ENCODE measurements at regions not wholly inside any gene's neighbourhood (a gene's known extent, or its start where the extent isn't known, plus 50 kb on each side); places are given as distances from the start of the nearest gene placed in this dataset.
"Not testable (repeated sequence)": the region's sequence is repeated elsewhere in the genome, so short reads cannot be mapped to it uniquely, and the experiment has no call there.

DNA sequence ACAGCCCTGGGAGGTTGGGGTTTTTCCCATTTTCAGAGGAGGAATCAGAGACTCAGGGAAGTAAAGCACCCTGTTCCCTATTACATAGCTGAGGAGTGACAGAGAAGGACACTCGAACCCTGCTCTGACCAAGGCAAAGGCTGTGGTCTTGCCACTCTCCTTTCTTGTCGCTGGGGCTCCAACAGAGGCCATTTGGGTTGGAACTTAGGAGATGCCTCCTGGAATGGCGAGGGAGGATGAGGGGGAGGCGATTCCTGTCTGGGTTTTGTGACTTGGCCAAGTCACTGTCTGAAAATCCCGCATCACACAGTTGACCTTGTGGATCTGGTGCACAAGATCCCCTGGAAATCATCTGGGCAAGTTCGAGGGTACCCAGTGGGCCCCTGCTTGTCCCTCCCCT, 64.0 kb upstream of the HAND1 start:
- DNase-seq (ENCODE audit: extremely low read depth, low read depth), result no peak
- TF ChIP-seq, protein P1, sequence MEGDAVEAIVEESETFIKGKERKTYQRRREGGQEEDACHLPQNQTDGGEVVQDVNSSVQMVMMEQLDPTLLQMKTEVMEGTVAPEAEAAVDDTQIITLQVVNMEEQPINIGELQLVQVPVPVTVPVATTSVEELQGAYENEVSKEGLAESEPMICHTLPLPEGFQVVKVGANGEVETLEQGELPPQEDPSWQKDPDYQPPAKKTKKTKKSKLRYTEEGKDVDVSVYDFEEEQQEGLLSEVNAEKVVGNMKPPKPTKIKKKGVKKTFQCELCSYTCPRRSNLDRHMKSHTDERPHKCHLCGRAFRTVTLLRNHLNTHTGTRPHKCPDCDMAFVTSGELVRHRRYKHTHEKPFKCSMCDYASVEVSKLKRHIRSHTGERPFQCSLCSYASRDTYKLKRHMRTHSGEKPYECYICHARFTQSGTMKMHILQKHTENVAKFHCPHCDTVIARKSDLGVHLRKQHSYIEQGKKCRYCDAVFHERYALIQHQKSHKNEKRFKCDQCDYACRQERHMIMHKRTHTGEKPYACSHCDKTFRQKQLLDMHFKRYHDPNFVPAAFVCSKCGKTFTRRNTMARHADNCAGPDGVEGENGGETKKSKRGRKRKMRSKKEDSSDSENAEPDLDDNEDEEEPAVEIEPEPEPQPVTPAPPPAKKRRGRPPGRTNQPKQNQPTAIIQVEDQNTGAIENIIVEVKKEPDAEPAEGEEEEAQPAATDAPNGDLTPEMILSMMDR (IDR thresholded peaks at IDR 0.05; ENCODE audit: low read depth, low read length), result no peak

DNA sequence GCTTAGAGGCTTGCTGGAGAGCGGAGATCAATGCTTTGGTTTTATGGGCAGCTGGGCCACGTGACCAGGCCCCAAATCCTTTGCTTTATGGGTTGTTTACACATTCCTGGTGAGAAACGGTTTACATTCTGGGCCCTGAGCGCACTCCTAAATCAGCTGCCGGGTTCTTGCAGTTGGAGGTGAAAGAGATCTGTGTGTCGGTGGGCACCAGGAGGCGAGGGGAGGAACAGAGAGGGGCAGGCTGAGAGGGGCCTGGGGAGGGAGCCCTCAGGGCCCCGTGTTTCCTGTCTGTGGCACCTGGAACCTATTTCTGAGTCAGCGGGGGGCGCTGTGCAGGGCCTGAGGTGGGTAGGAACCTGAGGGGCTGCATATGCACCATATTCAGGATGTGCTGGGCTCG, 63.5 kb upstream of the HAND1 start:
- TF ChIP-seq, protein P1 (IDR thresholded peaks at IDR 0.05; ENCODE audit: low read depth, low read length), result no peak
- no peak for DNase-seq (ENCODE audit: extremely low read depth, low read depth)

DNA sequence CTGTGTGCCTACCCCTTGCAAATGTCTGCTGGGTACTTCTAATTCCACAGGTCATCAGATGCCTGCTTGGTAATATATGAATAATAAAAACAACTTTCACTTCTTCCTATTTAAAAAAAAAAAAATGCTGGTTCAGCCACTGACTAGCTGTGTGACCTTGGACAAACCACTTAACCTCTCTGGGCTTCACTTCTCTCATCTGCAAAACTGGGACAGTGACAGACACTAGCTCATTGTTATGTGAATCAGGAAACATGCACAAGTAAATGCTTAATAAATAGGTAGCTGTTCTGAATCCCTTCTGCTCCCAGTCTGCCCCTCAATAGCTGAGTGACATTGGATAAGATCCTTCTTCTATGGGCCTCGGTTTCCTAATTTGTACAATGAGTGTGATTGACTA, 62.6 kb upstream of the HAND1 start:
- TF ChIP-seq, protein P1 (IDR thresholded peaks at IDR 0.05; ENCODE audit: low read depth, low read length), result no peak
- DNase-seq (ENCODE audit: extremely low read depth, low read depth), result no peak

DNA sequence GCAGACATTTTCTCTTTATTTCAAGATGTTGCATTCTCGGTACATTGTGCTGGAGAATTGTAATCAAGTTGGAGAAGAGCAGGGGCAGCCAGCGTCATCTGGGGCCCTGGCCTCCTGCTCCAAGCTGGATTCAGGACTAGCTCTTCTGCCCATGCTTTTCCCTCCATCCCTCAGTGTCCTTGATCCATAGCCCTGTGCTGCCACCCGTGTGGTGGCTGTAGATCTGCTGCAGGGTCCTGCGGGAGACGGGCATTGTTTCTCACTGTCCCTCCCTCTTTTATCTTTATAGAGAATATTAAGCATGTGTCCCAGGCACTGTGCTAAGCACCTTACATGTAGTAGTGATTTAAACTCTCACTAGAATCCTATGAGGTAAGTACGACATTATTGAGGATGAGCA, 60.5 kb upstream of the HAND1 start:
- no peak for DNase-seq (ENCODE audit: extremely low read depth, low read depth)
- TF ChIP-seq, protein P1 (IDR thresholded peaks at IDR 0.05; ENCODE audit: low read depth, low read length), result no peak

DNA sequence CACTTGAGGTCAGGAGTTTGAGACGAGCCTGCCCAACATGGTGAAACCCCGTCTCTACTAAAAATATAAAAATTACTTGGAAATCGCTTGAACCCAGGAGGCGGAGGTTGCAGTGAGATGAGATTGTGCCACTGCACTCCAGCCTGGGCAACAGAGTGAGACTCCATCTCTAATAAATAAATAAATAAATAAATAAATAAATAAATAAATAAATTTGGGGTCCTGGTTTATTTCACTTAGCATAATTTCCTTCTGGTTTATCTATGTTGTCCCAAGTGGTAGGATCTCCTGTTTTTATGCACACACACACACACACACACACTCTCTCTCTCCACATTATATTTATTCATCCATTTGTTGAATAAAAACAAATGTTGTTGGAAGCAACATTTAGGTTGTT, 58.4 kb upstream of the HAND1 start:
- not testable (repeated sequence) for DNase-seq (ENCODE audit: extremely low read depth, low read depth)

DNA sequence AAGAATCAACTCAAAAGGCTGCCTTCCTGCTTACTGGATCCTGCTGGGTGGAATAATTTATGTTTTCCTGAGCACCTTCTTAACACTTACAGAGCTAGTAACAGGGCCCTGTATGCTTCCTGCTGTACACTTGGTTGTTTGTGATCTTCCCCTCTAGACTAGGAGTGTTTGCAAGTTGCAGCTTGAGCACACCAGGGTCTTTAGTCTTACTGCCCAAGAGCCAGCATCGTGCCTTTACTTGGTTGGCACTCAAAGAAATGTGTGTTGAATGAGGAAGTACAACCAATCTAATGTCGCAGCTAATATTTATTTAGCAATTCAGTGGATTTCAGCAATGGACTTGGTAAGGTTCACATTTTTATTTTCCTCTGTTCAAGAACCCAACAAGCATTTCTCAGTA, 57.5 kb upstream of the HAND1 start:
- TF ChIP-seq, protein P1 (IDR thresholded peaks at IDR 0.05; ENCODE audit: low read depth, low read length), result no peak
- DNase-seq (ENCODE audit: extremely low read depth, low read depth), result no peak

DNA sequence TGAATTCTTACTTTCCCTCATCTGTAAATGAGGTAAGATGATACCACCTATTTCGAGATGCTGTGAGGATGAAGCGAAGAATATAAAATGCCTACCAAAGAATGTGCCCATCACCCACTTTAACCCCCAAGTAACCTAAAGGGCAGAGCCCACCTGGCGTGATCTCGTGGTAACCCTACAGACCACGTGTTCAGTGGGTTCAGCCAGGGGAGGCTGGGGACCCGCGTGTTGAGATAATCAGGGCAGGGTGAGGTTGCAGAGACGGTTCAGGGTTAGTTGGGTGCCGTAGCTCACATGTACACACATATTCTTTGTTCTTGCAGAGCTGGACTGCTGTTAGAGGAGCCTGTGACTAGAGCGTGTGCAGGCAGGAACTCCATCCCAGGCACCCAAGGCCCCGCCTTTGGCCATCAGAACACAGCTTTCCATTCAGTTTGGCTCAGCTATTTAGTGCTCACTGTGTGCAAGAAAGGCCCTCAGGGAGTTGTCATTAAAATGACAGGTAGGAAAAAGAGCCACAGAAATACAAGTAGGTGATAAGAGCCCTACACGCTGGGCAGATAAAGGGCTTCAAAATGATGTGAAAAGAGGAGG, 56.5 kb upstream of the HAND1 start:
- TF ChIP-seq, protein P1 (IDR thresholded peaks at IDR 0.05; ENCODE audit: low read depth, low read length), result no peak
- no peak for DNase-seq (ENCODE audit: extremely low read depth, low read depth)

DNA sequence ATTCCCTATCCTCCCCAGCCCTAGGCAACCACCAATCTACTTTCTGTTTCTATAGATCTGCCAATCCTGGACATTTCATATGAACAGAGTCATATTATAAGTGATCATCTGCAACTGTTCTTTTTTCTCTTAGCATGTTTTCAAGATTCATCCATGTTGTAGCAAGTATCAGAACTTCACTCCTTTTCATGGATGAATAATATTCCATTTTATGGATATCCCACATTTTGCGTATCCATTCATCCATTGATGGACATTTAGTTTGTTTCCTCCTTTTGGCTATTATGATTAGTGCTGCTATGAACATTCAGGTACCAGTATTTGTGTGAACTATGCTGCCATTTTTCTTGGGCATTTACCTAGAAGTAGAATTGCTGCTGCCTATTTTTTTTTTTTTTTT, 51.3 kb upstream of the HAND1 start:
- TF ChIP-seq, protein P1 (IDR thresholded peaks at IDR 0.05; ENCODE audit: low read depth, low read length), result no peak

More for the DNA sequence above, 51.3 kb upstream of the HAND1 start:
- no peak for DNase-seq (ENCODE audit: extremely low read depth, low read depth)
